Kidney epithelial cell (primary cell): ENCODE measurements at regions not wholly inside any gene's neighbourhood (a gene's known extent, or its start where the extent isn't known, plus 50 kb on each side); places are given as distances from the start of the nearest gene placed in this dataset.

ENCODE experiments used
- DNase-seq: peaks from one replicate; pipeline ENCODE4 v3.0.0-alpha.2; 2010; ENCODE audit warnings: low read depth
- H3K27me3 ChIP-seq: 2 replicates; pipeline ENCODE4 v1.6.0; 2011; ENCODE audit warnings: low read length; ENCODE audit not compliant: control insufficient read depth, insufficient read depth
- H3K36me3 ChIP-seq: 2 replicates; pipeline ENCODE4 v1.5.1; 2011; ENCODE audit warnings: low read length; ENCODE audit not compliant: control insufficient read depth, insufficient read depth
- H3K4me3 ChIP-seq: 2 replicates; pipeline ENCODE4 v1.5.1; 2011; ENCODE audit warnings: low read depth, mild to moderate bottlenecking, control low read depth, low read length
- TF ChIP-seq, protein P1 (sequence below): IDR thresholded peaks from 2 replicates; pipeline ENCODE4 v1.5.1; 2011; ENCODE audit warnings: mild to moderate bottlenecking, moderate library complexity, low read length, control low read depth, inconsistent platforms; ENCODE audit not compliant: insufficient read depth, poor library complexity, severe bottlenecking

DNA sequence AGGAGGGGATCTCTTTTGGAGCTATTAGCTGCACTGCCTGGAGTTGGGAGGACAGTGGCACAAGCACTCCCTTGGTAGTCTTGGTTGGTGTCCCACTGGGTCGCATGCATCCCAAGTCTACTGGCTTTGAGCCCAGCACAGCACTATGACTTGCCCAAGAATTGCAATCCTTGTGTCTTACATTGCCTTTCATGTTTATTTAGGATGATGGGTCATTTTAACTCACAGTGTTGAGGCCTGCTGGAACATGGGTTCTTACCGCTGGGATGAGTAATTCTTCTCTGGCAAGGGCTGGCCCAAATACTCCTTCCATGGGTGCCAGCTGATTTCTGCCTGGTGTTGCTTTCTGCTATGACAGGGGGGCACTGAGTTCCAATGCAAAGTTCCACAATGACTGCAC, 185.5 kb downstream of the TEX13C start:
- DNase-seq, result no peak
- TF ChIP-seq, protein P1, sequence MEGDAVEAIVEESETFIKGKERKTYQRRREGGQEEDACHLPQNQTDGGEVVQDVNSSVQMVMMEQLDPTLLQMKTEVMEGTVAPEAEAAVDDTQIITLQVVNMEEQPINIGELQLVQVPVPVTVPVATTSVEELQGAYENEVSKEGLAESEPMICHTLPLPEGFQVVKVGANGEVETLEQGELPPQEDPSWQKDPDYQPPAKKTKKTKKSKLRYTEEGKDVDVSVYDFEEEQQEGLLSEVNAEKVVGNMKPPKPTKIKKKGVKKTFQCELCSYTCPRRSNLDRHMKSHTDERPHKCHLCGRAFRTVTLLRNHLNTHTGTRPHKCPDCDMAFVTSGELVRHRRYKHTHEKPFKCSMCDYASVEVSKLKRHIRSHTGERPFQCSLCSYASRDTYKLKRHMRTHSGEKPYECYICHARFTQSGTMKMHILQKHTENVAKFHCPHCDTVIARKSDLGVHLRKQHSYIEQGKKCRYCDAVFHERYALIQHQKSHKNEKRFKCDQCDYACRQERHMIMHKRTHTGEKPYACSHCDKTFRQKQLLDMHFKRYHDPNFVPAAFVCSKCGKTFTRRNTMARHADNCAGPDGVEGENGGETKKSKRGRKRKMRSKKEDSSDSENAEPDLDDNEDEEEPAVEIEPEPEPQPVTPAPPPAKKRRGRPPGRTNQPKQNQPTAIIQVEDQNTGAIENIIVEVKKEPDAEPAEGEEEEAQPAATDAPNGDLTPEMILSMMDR, result no peak

DNA sequence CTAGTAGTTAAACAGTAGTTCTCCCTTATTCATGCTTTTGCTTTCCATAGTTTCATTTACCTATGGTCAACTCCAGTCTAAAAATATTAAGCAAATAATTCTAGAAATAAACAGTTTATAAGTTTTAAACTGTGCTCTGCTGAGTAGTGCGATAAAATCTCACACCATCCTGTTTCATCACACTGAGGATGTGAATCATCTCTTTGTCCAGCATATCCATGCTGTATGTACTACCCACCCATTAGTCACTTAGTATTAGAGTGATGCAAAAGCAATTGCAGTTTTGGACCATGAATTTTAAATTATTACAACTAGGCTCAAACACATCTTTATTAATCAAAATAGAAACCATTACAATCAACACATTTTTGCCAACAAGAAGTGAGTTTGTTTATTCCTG, 187.4 kb downstream of the TEX13C start:
- TF ChIP-seq, protein P1, result no peak
- DNase-seq, result no peak
- Histone ChIP-seq H3K36me3 (no peaks in the 10 kb centered on the region), H3K27me3 (no peaks in the 10 kb centered on the region), H3K4me3 (no peak overlapping the region)

More for the DNA sequence above, 185.5 kb downstream of the TEX13C start:
- Histone ChIP-seq H3K36me3 (no peaks in the 10 kb centered on the region), H3K27me3 (no peaks in the 10 kb centered on the region), H3K4me3 (no peak overlapping the region)

DNA sequence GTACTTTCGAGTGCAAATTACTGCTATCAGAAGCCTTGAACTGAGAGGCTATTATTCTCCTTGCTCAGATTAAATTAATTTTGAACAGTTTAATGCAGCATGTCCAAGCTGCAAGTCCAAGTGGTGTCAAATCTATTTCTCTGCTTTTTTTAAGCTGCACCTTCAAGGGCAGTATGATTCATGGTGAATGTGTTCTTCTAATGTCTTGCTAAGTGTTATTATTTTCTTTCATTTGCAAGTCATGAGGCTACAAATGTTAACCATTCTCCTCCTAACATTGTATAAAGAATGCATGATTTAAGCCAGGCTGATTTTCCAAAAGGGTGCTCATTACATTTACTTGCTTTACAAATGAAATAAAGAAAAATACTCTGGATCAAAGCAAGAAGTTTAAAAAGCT, 200.4 kb downstream of the TEX13C start:
- no peak overlapping the region for H3K4me3 ChIP-seq
- H3K36me3 ChIP-seq, result no peaks in the 10 kb centered on the region
- H3K27me3 ChIP-seq, result no peaks in the 10 kb centered on the region
- DNase-seq, result no peak
- TF ChIP-seq, protein P1, result no peak

DNA sequence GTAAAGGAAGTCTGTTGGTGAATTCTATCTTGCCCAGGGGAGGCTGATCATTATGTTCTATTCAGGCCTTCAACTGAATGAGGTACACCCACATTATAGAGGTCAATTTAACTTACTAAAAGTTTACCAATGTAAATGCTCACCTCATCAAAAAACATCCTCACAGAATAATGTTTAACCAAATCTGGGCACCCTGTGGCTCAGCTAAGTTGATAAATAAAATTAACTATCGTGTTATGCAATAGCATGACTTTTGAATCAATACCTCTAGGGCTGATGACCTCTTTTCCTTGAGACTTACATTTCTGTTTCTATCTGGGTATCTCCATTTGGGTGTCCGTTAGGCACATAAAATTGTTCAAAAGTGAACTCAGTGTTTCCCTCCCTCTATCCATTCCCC, 203.1 kb downstream of the TEX13C start:
- Histone ChIP-seq H3K36me3 (no peaks in the 10 kb centered on the region), H3K4me3 (no peak overlapping the region), H3K27me3 (no peaks in the 10 kb centered on the region)
- TF ChIP-seq, protein P1, result no peak
- no peak for DNase-seq

DNA sequence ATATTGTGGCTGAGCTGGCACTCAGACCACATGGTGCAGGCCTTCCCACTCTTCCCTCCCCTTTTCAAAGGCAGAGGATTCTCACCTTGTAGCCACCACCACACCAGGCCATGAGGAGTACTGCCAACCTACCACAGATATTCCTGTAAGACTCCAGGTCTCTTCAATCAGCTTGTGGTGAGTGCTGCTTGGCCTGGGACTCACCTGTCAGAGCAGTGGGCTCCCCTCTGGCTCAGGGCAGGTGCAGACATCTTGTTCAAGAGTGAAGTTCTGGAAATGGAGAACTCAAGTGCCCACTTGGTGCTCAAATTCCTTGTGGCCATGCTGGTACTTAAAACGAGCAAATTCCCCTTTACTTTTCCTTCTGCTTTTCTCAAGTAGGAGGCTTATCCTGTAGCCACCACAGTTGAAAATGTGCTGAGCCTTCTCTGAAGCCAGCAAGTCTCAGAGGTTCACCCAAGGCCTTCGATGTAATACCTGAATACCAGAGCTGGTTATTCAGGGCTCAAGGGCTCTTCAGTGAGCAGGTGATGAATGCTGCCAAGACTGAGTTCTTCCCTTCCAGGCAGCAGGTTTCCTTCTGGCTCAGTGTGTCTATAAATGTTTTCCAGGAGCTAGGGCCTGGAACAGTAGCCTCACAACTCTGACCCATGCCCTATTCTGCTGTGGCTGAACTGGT, 212.9 kb downstream of the TEX13C start:
- no peak overlapping the region for H3K4me3 ChIP-seq
- no peak for DNase-seq
- no peaks in the 10 kb centered on the region for H3K36me3 ChIP-seq
- no peaks in the 10 kb centered on the region for H3K27me3 ChIP-seq
- TF ChIP-seq, protein P1, result no peak

DNA sequence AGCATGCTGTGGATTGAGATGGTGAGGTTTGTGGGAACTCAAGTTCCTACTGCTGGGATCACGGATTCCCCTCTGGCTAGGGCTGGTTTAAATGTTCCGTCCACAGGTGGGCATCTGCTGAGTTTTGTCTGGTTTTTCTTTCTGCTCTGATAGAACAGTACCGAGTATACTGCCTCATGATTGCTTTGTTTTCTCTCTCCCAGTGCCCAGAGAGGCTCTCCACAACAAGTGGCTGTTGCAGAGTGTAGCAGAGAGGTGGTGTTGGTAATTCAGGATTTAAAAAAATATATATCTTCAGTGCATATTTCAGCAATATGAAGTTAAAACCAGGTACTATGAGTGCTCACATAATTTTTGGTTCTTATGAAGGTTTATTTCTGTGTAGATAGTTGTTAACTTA, 213.7 kb downstream of the TEX13C start:
- no peak for DNase-seq

More for the DNA sequence above, 213.7 kb downstream of the TEX13C start:
- no peaks in the 10 kb centered on the region for H3K27me3 ChIP-seq
- TF ChIP-seq, protein P1, result no peak
- H3K36me3 ChIP-seq, result no peaks in the 10 kb centered on the region
- H3K4me3 ChIP-seq, result no peak overlapping the region
